ENCODE measurements at regions not wholly inside any gene's neighbourhood (a gene's known extent, or its start where the extent isn't known, plus 50 kb on each side); places are given as distances from the start of the nearest gene placed in this dataset.

GRCh38 chr2:39948016-39948719 lies 169.1 kb upstream of the THUMPD2 start:
- no peak for TF ChIP-seq ZNF274 (IDR thresholded peaks at IDR 0.05; ENCODE audit: borderline replicate concordance, low read depth, low read length)
- no peak for TF ChIP-seq CREB1 (IDR thresholded peaks at IDR 0.05)
- TF ChIP-seq CREB1 (CRISPR knock-in tag; IDR thresholded peaks at IDR 0.05), result no peak
- TF ChIP-seq CBX1 (IDR thresholded peaks at IDR 0.05; ENCODE audit: low read depth), result no peak
- TF ChIP-seq ZHX1 (conservative IDR thresholded peaks at IDR 0.05; ENCODE audit: low read length), result no peak
- TF ChIP-seq ZBTB49 (CRISPR knock-in tag; IDR thresholded peaks at IDR 0.05; ENCODE audit: borderline replicate concordance), result no peak
- TF ChIP-seq THRAP3 (IDR thresholded peaks at IDR 0.05; ENCODE audit: borderline replicate concordance), result no peak
